Retinal pigment epithelial cell (primary cell): ENCODE measurements at regions not wholly inside any gene's neighbourhood (a gene's known extent, or its start where the extent isn't known, plus 50 kb on each side); places are given as distances from the start of the nearest gene placed in this dataset.

Experiments used
- DNase-seq: peaks from one replicate; pipeline ENCODE4 v3.0.0-alpha.2; 2010; ENCODE audit warnings: low read depth
- H3K4me3 ChIP-seq: 2 replicates; pipeline ENCODE4 v1.5.1; 2011; ENCODE audit warnings: mild to moderate bottlenecking, low read length, control low read depth, moderate library complexity
- CTCF ChIP-seq: conservative IDR thresholded peaks from 2 replicates; pipeline ENCODE4 v1.5.1; 2011; ENCODE audit warnings: low read depth, low read length, control low read depth, inconsistent platforms

DNA sequence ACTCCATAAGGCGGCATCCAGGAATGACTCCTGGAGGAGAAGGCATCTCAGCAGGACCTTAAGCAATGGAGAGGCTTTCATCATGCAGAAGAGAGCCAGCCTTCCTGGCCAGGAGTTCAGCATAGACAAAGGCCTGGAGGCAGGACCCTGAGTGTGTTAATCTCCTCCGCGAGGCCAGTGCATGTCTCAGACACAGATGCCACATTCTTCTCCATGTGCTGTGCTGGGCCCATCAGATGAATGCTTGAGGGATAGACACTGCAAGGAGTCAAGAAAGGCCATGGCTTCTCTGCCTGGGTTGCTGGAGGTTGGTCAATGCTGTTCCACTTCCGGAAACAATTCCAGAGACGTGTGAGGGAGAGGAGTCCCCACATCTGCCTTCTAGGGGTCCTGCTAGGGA, 147.5 kb downstream of the IRX5 start:
- no peak overlapping the region for H3K4me3 ChIP-seq
- no peak for TF ChIP-seq CTCF
- no peak for DNase-seq

- DNase-seq, result no peak
Observed at GRCh38 chr16:55078699-55079410, 148.2 kb downstream of the IRX5 start.

GRCh38 chr16:55081622-55082590, 151.2 kb downstream of the IRX5 start:
- DNase-seq, result no peak
- no peak overlapping the region for H3K4me3 ChIP-seq
- TF ChIP-seq CTCF, result no peak

More at GRCh38 chr16:55078699-55079410, 148.2 kb downstream of the IRX5 start:
- TF ChIP-seq CTCF, result no peak
- H3K4me3 ChIP-seq, result no peak overlapping the region

DNA sequence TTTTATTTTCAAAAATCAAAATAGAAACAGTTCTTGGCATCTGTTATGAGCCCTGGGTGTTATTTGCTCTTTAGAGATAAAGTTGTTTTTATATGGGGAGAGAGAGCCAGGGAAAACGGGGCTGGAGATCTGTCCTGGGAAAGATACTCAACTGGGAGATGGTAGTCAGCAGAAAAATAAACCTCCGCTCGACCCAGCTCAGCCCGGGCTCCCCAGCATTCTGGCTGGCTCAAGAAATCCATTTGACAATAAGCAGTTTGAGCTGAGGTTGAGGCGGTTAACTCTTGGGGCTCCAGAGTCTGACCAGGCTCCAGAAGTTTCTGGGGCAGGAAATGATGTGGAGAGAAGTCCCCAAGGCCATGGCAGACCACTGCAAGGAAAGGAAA, 151.9 kb downstream of the IRX5 start:
- TF ChIP-seq CTCF, result no peak
- DNase-seq, result no peak
- no peak overlapping the region for H3K4me3 ChIP-seq

DNA sequence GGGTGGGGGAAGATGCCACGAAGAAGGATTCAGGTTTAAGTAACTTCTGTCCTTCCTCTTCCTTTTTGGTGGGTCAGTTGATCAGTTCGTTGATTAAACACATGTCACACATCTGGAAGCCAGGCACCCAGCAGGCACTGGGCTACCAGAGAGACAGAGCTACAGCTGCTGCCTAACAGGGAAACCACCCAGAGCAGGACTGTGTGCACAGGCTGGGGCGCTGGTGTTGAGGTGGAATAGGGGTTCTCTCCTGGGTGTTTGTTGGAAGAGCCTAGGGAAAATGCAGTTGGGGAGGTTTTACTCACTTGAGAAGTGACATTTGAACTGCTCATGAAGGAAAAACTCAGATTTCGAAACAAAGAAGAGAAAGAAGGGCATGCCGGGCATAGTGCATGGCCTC, 152.4 kb downstream of the IRX5 start:
- no peak for DNase-seq
- no peak overlapping the region for H3K4me3 ChIP-seq
- no peak for TF ChIP-seq CTCF

- no peak for TF ChIP-seq CTCF
- no peak overlapping the region for H3K4me3 ChIP-seq
- DNase-seq, result no peak
Observed at GRCh38 chr16:55088098-55088497, 157.4 kb downstream of the IRX5 start.
